ENCODE measurements at regions not wholly inside any gene's neighbourhood (a gene's known extent, or its start where the extent isn't known, plus 50 kb on each side); places are given as distances from the start of the nearest gene placed in this dataset.
"Not testable (repeated sequence)": the region's sequence is repeated elsewhere in the genome, so short reads cannot be mapped to it uniquely, and the experiment has no call there.

- TF ChIP-seq CTCF, POLR2A (IDR thresholded peaks at IDR 0.05): not testable (repeated sequence)
Observed at GRCh38 chr18:77353349-77353748, 103.7 kb downstream of the GALR1 start.

Measured in vagina (tissue), 2 donors.